Endothelial cell of umbilical vein (primary cell): ENCODE measurements at regions not wholly inside any gene's neighbourhood (a gene's known extent, or its start where the extent isn't known, plus 50 kb on each side); places are given as distances from the start of the nearest gene placed in this dataset.

Experiments used
- BruUV-seq: library from RNA; stranded (reverse); fragments of 400-500 nt; replicated peaks from 2 replicates; lab custom pipeline; 2021; lab: Mats Ljungman, UMichigan
- CTCF ChIA-PET: fragments of 300-600, 350-600 bp; sonication (Branson Sonifier 250); formaldehyde crosslinking; loops from one replicate; lab custom pipeline; 2021; ENCODE audit warnings: antibody characterized with exemption, inconsistent platforms; lab: Charles Lee
- POLR2A ChIA-PET: fragments of 300-600, 350-600 bp; sonication (Branson Sonifier 250); formaldehyde crosslinking; loops from one replicate; lab custom pipeline; 2021; ENCODE audit warnings: antibody characterized with exemption, inconsistent platforms; lab: Charles Lee
- DNase-seq: peaks from one replicate; pipeline ENCODE4 v3.0.0-alpha.2; 2011; ENCODE audit warnings: low read depth, low spot score
- FAIRE-seq: peaks from 2 replicates; lab custom pipeline; 2011; peaks lifted over from hg19 to GRCh38; lab: Jason Lieb, UNC
- H2AFZ ChIP-seq: 2 replicates; pipeline ENCODE4 v1.6.0; 2012; ENCODE audit warnings: low read depth, low read length, control low read depth, inconsistent platforms
- H3K27ac ChIP-seq: 2 replicates; pipeline ENCODE4 v1.5.1; 2011; ENCODE audit warnings: low read depth, mild to moderate bottlenecking, control low read depth, low read length, moderate library complexity; ENCODE audit not compliant: insufficient read depth
- H3K27me3 ChIP-seq, 2 experiments: 2 replicates each; pipeline versions ENCODE4 v1.6.0 to v1.6.1; 2011; ENCODE audit warnings: low read length in 2 of 2, mixed read lengths in 1 of 2; ENCODE audit not compliant: control insufficient read depth in 2 of 2, insufficient read depth in 2 of 2
- H3K36me3 ChIP-seq, 2 experiments: 2 replicates in 1 of 2; 3 replicates in 1 of 2; pipeline ENCODE4 v1.5.1; 2011; ENCODE audit warnings: low read length in 2 of 2, mild to moderate bottlenecking in 1 of 2, moderate library complexity in 1 of 2; ENCODE audit not compliant: control insufficient read depth in 2 of 2, insufficient read depth in 2 of 2; ENCODE audit errors: extremely low read depth in 1 of 2
- H3K4me1 ChIP-seq: 3 replicates; pipeline ENCODE4 v1.5.1; 2011; ENCODE audit warnings: mild to moderate bottlenecking, low read length; ENCODE audit not compliant: control insufficient read depth, insufficient read depth; ENCODE audit errors: extremely low read depth
- H3K4me2 ChIP-seq: 2 replicates; pipeline ENCODE4 v1.6.1; 2011; ENCODE audit warnings: low read length, control low read depth, mixed read lengths; ENCODE audit not compliant: insufficient read depth
- H3K4me3 ChIP-seq, 3 experiments: fragments of 200-600 bp in 1 of 3; sonication (generic), shearing (Covaris generic) in 1 of 3; replicated peaks in 1 of 3; 2 replicates each; pipeline ENCODE4 v1.5.1; 2011 to 2016; ENCODE audit warnings: control low read depth in 3 of 3, low read length in 3 of 3, mild to moderate bottlenecking in 2 of 3, inconsistent platforms in 1 of 3, low read depth in 1 of 3, moderate library complexity in 1 of 3; ENCODE audit not compliant: insufficient read depth in 1 of 3
- H3K79me2 ChIP-seq: 2 replicates; pipeline ENCODE4 v1.6.0; 2012; ENCODE audit warnings: low read length, inconsistent platforms; ENCODE audit not compliant: control insufficient read depth, insufficient read depth
- H3K9ac ChIP-seq: replicated peaks from 2 replicates; pipeline ENCODE3; 2011; ENCODE audit warnings: low read length, control low read depth; ENCODE audit not compliant: insufficient read depth; ENCODE audit errors: extremely low read depth
- H3K9me1 ChIP-seq: replicated peaks from 3 replicates; pipeline ENCODE4 v1.6.0; 2011; ENCODE audit warnings: mild to moderate bottlenecking, low read length; ENCODE audit not compliant: control insufficient read depth, insufficient read depth; ENCODE audit errors: extremely low read depth
- H3K9me3 ChIP-seq: replicated peaks from 2 replicates; pipeline ENCODE4 v1.5.1; 2012; ENCODE audit warnings: low read length, inconsistent platforms; ENCODE audit not compliant: control insufficient read depth, insufficient read depth
- H4K20me1 ChIP-seq: replicated peaks from 2 replicates; pipeline ENCODE3; 2011; ENCODE audit warnings: mild to moderate bottlenecking, low read length; ENCODE audit not compliant: control insufficient read depth, insufficient read depth; ENCODE audit errors: extremely low read depth
- CTCF ChIP-seq, 2 donors: IDR thresholded peaks; 1 replicate in 1 of 2; 2 replicates in 1 of 2; pipeline ENCODE4 v1.5.1; 2011; ENCODE audit warnings: low read length in 2 of 2, mild to moderate bottlenecking in 2 of 2, moderate library complexity in 2 of 2, control low read depth in 1 of 2, inconsistent platforms in 1 of 2, low read depth in 1 of 2; ENCODE audit not compliant: insufficient read depth in 1 of 2; ENCODE audit errors: extremely low read depth in 1 of 2
- JUN ChIP-seq: IDR thresholded peaks from 2 replicates; pipeline ENCODE4 v1.6.1; 2011; ENCODE audit warnings: borderline replicate concordance, low read depth; ENCODE audit not compliant: insufficient read length, insufficient read depth
- dilution Hi-C: fragments of 300-500 bp; cut with MboI; formaldehyde crosslinking; loops from one replicate; pipeline ENCODE4 v1.15.0; 2019; ENCODE audit warnings: low sequenced_read_pairs; ENCODE audit not compliant: extremely low pct_ligation_motif_present
- intact Hi-C: fragments of 100-400 bp; cut with micrococcal nuclease; formaldehyde crosslinking; loops from one replicate; pipeline ENCODE4 v1.10.0; 2022

DNA sequence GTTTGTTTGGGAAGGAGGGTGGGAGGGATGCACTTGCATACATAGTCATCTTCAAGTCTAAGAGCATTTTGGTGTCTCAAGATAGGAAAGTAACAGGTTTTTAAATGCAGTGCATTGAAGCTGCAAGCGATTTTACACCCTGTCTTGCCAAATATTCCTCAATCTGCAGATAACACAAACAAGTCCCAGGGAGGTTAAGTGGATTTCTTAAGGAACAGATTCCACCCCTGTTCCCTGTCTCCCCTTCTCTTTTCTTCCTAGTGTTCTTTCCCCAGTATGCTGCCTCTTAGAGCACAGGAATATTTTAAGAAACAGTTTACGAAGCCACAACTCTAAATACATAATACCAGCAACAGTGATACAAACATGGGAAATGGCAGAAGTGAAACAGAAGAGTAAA, 389.9 kb downstream of the PLPP3 start:
- no peak for FAIRE-seq
- Histone ChIP-seq H3K9me3 (no peaks in the 10 kb centered on the region), H3K9me1 (no peaks in the 10 kb centered on the region), H3K4me1 (no peaks in the 10 kb centered on the region), H3K9ac (no peak overlapping the region), H3K27ac (no peak overlapping the region), H2AFZ (no peak overlapping the region), H3K4me3 (no peak overlapping the region), H3K79me2 (no peaks in the 10 kb centered on the region), H4K20me1 (no peaks in the 10 kb centered on the region), H3K4me2 (no peak overlapping the region), H3K27me3 (no peaks in the 10 kb centered on the region), H3K36me3 (no peaks in the 10 kb centered on the region)
- dilution Hi-C loops (no loop called here), intact Hi-C loops (no loop called here)
- no peak for TF ChIP-seq CTCF (IDR thresholded peaks at IDR 0.05; ENCODE audit: extremely low read depth in 1 of 2, insufficient read depth in 1 of 2, low read depth in 1 of 2, low read length in 2 of 2)
- ChIA-PET CTCF (no interaction called here), POLR2A (no interaction called here)
- DNase-seq: no peak
- no TSS peak for BruUV-seq

- FAIRE-seq (no peak), DNase-seq (no peak)
- Histone ChIP-seq H3K9me1 (no peaks in the 10 kb centered on the region), H3K79me2 (no peaks in the 10 kb centered on the region), H2AFZ (no peak overlapping the region), H3K36me3 (no peaks in the 10 kb centered on the region), H4K20me1 (no peaks in the 10 kb centered on the region), H3K27me3 (no peaks in the 10 kb centered on the region), H3K27ac (no peak overlapping the region), H3K9ac (no peak overlapping the region), H3K9me3 (no peaks in the 10 kb centered on the region), H3K4me1 (no peaks in the 10 kb centered on the region), H3K4me2 (no peak overlapping the region), H3K4me3 (no peak overlapping the region)
- intact Hi-C loops: no loop called here
- dilution Hi-C loops: no loop called here
- TF ChIP-seq JUN: no peak
- POLR2A ChIA-PET: no interaction called here
- no TSS peak for BruUV-seq
- CTCF ChIA-PET: no interaction called here
Measured at GRCh38 chr1:56188855-56189254, 390.5 kb downstream of the PLPP3 start.
